AG04450 (cell line): ENCODE measurements at regions not wholly inside any gene's neighbourhood (a gene's known extent, or its start where the extent isn't known, plus 50 kb on each side); places are given as distances from the start of the nearest gene placed in this dataset.

ENCODE experiments used
- CTCF ChIA-PET: fragments of 300-600, 350-600 bp; formaldehyde crosslinking; extraction: SDS; loops from one replicate; lab custom pipeline; 2022; ENCODE audit warnings: antibody characterized with exemption, inconsistent platforms; lab: Charles Lee
- POLR2A ChIA-PET: fragments of 350-600 bp; formaldehyde crosslinking; extraction: SDS; loops from one replicate; lab custom pipeline; 2021; ENCODE audit warnings: antibody characterized with exemption, inconsistent platforms; lab: Yijun Ruan, JAX
- DNase-seq: peaks from one replicate; pipeline ENCODE4 v3.0.0-alpha.2; 2011; ENCODE audit warnings: low read depth, low spot score
- H3K27ac ChIP-seq: one replicate; pipeline ENCODE4 v1.5.1; 2012; ENCODE audit warnings: low read depth, low read length, control low read depth
- H3K27me3 ChIP-seq: one replicate; pipeline ENCODE4 v1.6.0; 2012; ENCODE audit warnings: low read length; ENCODE audit not compliant: control insufficient read depth, insufficient read depth
- H3K4me3 ChIP-seq: 2 replicates; pipeline ENCODE4 v1.5.1; 2011; ENCODE audit warnings: mild to moderate bottlenecking, low read depth, low read length, control low read depth
- H3K9me3 ChIP-seq: 2 replicates; pipeline ENCODE4 v1.5.1; 2012; ENCODE audit warnings: low read length; ENCODE audit not compliant: control insufficient read depth, insufficient read depth
- TF ChIP-seq, protein P1 (sequence below): IDR thresholded peaks from 2 replicates; pipeline ENCODE4 v1.5.1; 2011; ENCODE audit warnings: low read depth, low read length, control low read depth, inconsistent platforms

DNA sequence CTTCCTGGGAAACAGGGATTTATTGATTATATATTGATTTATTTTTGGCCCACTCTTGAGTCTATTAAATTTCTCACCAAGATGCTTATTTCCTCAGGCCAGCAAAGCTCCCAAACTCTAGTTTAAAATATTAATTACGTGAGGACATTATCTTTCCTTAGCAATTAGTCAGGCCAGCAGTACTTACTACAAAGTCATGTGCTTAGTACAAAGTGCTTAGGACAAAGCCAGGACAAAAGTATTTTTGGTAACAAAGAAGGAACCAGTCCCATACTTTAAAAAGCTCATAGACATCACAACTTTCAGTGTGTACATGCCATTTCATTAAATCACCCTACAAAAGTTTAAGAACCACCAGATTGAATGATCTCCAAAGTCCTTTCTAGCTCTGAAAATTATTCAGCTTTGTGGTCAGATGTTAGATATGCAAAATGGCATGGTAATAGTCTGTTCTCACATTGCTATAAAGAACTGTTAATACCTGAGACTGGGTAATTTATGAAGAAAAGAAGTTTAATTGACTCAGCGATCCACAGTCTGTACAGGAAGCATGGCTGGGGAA lies 94.7 kb upstream of the PWP1 start:
- CTCF ChIA-PET = interaction anchor here (0.9 to 1.3 kb wide), 3 partner anchors 13 to 486 kb away, joined by 3 to 4 read pairs (median 4); no protein-coding TSS in a partner anchor
- DNase-seq = no peak
- peaks cover 11% of the 10 kb centered on the region; the same call in 1 of the 2 replicates for H3K9me3 ChIP-seq
- no peak overlapping the region for H3K27ac ChIP-seq
- POLR2A ChIA-PET = no interaction called here
- TF ChIP-seq, protein P1, sequence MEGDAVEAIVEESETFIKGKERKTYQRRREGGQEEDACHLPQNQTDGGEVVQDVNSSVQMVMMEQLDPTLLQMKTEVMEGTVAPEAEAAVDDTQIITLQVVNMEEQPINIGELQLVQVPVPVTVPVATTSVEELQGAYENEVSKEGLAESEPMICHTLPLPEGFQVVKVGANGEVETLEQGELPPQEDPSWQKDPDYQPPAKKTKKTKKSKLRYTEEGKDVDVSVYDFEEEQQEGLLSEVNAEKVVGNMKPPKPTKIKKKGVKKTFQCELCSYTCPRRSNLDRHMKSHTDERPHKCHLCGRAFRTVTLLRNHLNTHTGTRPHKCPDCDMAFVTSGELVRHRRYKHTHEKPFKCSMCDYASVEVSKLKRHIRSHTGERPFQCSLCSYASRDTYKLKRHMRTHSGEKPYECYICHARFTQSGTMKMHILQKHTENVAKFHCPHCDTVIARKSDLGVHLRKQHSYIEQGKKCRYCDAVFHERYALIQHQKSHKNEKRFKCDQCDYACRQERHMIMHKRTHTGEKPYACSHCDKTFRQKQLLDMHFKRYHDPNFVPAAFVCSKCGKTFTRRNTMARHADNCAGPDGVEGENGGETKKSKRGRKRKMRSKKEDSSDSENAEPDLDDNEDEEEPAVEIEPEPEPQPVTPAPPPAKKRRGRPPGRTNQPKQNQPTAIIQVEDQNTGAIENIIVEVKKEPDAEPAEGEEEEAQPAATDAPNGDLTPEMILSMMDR = no peak
- H3K27me3 ChIP-seq = no peaks in the 10 kb centered on the region
- H3K4me3 ChIP-seq = no peak overlapping the region

DNA sequence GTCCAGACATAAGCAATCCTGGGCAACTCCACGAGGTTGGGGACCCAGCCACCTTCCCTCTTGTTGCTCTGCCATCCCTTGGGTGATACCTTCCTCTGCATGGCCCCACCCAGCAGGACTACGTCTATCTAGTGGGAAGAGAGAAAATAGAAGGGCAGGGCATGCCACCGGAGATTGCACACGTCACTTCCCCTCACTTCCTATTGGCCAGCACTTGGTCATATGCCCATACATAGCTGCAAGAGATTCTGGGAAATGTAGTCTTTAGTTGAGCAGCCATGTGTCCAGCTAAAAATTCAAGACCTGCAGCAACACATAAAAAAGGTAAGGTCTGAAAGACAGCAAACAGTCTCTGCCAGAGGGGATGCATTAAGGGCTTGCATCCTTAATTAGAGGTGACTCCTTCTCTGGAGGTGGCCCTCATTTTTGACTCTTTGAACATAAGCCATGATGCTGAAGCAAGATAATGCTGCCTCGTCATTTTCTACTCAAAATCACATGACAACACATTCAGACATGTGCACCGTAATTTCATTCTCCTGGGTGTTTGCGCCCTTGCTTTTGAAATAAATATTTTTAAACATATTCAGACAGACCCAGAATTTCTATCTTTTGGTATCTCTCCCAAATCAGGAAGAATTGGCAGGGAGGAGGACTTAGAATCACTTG lies 91.8 kb upstream of the PWP1 start:
- H3K9me3 ChIP-seq = peaks cover 3% of the 10 kb centered on the region; the same call in 1 of the 2 replicates
- no peak overlapping the region for H3K4me3 ChIP-seq
- no peak for DNase-seq
- ChIA-PET POLR2A (no interaction called here), CTCF (no interaction called here)
- H3K27me3 ChIP-seq = no peaks in the 10 kb centered on the region
- no peak overlapping the region for H3K27ac ChIP-seq
- TF ChIP-seq, protein P1 = no peak

DNA sequence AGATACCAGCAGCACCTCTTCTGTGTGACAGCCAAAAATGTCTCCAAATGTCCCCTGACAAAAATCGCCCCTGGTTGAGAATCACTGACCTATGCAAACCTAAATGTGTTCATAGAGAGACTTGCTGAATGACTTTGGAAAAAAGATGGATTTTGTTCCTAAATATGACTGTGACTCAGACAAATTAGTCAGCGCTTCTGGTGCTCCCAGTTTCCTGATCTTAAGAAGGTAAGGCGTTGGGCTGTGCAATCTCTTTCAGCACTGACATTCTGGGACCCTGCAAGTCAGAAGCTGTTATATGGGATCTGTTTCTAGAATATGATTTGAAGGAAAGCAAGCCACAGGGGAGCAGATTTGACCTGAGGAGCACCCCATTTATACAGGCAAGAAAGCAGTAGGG lies 90.6 kb upstream of the PWP1 start:
- POLR2A ChIA-PET = no interaction called here
- CTCF ChIA-PET = interaction anchor here (1.3 kb wide), 1 partner anchor 13 kb away, joined by 5 read pairs; no protein-coding TSS in a partner anchor
- Histone ChIP-seq H3K27me3 (no peaks in the 10 kb centered on the region), H3K9me3 (peaks cover 3% of the 10 kb centered on the region; the same call in 1 of the 2 replicates), H3K4me3 (no peak overlapping the region), H3K27ac (no peak overlapping the region)
- DNase-seq = no peak
- TF ChIP-seq, protein P1 = no peak

DNA sequence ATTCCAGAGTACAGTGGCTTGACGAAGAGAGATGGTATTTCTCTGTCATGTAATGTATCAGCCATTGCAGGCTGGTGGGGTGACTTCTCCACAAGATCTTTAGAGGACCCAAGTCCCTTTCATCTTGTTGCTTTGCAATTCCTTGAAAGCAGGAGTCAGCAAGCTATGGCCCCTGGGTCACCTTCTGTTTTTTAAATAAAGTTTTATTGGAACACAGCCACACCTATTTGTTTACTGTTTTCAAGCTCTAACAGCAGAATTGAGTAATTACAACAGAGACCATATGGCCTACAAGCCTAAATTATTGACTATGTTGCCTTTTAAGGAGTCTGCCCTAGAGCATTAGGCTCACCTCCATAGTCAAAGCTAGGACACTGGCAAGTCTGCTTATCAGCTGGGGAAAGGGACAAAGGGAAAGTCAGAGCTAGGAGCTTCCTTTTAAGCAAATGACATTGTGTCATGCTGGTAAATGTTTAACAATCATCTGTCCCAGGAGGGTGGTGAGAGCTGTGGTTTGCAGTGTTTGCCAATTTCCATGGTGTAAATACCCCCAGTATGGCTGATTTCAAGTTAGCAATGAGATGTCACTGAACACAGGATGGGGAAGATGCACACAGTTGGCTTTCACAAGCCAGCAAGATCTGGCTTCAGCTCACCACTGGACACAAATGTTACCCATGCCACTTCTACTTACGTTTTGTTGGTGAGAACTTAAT lies 87.7 kb upstream of the PWP1 start:
- no peaks in the 10 kb centered on the region for H3K27me3 ChIP-seq
- H3K9me3 ChIP-seq = peaks cover 3% of the 10 kb centered on the region; the same call in 1 of the 2 replicates
- H3K27ac ChIP-seq = no peak overlapping the region
- ChIA-PET CTCF (interaction anchor here (1.2 to 4.4 kb wide), 3 partner anchors 10 to 466 kb away, joined by 6 to 45 read pairs (median 18); no protein-coding TSS in a partner anchor), POLR2A (no interaction called here)
- H3K4me3 ChIP-seq = no peak overlapping the region
- DNase-seq = no peak
- TF ChIP-seq, protein P1 = no peak

DNA sequence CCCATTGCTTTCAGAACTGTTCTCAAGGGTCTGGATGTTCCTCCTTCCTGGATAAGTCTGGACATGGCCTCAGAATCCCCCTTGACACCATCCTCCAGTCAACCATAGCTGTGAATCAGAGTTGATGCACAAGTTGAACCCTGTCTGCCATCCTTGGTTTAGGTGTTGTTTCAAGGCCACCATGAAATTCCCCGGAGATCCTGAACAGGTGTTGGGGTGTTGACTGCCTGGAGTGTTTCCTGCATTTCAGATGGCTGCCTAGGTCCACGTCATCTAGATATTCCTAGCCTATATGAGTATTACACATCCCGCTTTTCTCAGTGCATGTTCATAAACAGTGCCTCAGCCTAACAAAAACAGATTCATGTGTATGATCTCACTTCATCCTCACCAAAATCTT lies 86.7 kb upstream of the PWP1 start:
- no peak overlapping the region for H3K27ac ChIP-seq
- no peaks in the 10 kb centered on the region; the same call in 1 of the 2 replicates for H3K9me3 ChIP-seq
- TF ChIP-seq, protein P1 = no peak
- no peaks in the 10 kb centered on the region for H3K27me3 ChIP-seq
- DNase-seq = no peak
- ChIA-PET CTCF (interaction anchor here (0.6 to 4.4 kb wide), 3 partner anchors 9 to 467 kb away, joined by 5 to 45 read pairs (median 18); no protein-coding TSS in a partner anchor), POLR2A (no interaction called here)
- no peak overlapping the region for H3K4me3 ChIP-seq
